ENCODE measurements at regions not wholly inside any gene's neighbourhood (a gene's known extent, or its start where the extent isn't known, plus 50 kb on each side); places are given as distances from the start of the nearest gene placed in this dataset.

DNA sequence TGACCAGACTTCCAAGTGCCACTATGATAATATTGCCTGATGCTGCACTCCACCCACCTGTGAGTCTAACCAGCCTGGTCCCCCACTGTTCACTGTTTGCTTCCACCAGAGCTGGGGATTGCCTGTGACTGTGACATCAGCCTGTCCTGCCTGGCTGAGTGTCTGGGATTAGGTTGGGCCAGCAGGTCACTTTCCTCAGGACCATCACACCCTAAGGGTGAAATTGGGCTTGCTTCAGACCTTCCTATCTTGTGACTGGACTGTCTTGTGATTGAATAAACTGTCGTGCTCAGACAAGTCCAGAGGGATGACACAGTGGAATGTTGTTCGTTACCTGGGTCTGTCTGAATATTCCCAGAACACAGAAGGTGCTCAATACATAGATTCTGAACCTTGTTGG is 87.4 kb upstream of the HK2 start:
- TF ChIP-seq, protein P1, sequence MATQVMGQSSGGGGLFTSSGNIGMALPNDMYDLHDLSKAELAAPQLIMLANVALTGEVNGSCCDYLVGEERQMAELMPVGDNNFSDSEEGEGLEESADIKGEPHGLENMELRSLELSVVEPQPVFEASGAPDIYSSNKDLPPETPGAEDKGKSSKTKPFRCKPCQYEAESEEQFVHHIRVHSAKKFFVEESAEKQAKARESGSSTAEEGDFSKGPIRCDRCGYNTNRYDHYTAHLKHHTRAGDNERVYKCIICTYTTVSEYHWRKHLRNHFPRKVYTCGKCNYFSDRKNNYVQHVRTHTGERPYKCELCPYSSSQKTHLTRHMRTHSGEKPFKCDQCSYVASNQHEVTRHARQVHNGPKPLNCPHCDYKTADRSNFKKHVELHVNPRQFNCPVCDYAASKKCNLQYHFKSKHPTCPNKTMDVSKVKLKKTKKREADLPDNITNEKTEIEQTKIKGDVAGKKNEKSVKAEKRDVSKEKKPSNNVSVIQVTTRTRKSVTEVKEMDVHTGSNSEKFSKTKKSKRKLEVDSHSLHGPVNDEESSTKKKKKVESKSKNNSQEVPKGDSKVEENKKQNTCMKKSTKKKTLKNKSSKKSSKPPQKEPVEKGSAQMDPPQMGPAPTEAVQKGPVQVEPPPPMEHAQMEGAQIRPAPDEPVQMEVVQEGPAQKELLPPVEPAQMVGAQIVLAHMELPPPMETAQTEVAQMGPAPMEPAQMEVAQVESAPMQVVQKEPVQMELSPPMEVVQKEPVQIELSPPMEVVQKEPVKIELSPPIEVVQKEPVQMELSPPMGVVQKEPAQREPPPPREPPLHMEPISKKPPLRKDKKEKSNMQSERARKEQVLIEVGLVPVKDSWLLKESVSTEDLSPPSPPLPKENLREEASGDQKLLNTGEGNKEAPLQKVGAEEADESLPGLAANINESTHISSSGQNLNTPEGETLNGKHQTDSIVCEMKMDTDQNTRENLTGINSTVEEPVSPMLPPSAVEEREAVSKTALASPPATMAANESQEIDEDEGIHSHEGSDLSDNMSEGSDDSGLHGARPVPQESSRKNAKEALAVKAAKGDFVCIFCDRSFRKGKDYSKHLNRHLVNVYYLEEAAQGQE (IDR thresholded peaks at IDR 0.05; ENCODE audit: insufficient read depth in 1 of 2, low read depth in 2 of 2, low read length in 1 of 2): no peak
- TF ChIP-seq, protein P2, sequence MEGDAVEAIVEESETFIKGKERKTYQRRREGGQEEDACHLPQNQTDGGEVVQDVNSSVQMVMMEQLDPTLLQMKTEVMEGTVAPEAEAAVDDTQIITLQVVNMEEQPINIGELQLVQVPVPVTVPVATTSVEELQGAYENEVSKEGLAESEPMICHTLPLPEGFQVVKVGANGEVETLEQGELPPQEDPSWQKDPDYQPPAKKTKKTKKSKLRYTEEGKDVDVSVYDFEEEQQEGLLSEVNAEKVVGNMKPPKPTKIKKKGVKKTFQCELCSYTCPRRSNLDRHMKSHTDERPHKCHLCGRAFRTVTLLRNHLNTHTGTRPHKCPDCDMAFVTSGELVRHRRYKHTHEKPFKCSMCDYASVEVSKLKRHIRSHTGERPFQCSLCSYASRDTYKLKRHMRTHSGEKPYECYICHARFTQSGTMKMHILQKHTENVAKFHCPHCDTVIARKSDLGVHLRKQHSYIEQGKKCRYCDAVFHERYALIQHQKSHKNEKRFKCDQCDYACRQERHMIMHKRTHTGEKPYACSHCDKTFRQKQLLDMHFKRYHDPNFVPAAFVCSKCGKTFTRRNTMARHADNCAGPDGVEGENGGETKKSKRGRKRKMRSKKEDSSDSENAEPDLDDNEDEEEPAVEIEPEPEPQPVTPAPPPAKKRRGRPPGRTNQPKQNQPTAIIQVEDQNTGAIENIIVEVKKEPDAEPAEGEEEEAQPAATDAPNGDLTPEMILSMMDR (IDR thresholded peaks at IDR 0.05): no peak
- no peak for TF ChIP-seq POLR2AphosphoS5 (IDR thresholded peaks at IDR 0.05; ENCODE audit: low read depth, low read length)
